ENCODE measurements at regions not wholly inside any gene's neighbourhood (a gene's known extent, or its start where the extent isn't known, plus 50 kb on each side); places are given as distances from the start of the nearest gene placed in this dataset.

DNA sequence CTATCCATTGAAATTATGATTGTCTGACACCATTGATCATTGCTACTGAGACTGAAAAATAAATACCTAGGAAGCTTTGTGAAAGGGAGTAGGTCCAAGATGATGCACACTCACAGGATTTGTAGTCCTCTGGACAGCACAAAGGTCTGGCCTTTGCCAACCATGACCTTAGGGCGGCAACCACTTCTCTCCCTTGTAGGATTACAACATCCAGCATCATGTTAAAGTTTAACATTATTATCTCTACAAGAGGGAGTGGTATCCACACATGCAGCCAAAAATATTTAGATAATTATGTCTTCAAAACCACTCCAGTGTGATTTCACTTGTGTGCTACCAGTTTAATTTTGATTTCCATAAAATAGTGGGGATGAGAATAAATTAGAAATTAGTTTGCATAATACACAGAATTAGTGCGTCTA is 51.1 kb upstream of the NHSL1 start:
- DNase-seq (ENCODE audit: low spot score) (peak; percentile 78), ATAC-seq (peak; percentile 85)

DNA sequence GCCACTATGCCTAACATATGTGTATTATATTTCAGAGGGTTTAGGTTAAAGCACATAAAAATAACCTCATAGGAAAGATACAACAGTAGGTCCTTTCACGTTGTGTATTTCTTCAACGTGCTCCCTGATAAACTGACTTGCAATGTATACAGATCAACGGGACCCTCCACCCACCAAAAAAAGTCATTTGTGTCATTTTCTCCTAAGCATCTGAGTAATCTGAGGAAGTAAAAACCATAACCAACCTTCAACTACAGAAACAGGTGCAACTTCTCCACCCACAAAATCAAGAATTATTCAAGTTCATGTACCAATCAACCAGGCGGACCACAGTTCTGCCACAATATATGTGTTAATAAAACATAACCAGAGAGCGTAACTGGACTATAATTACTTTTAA is 54.9 kb upstream of the NHSL1 start:
- no peak for ATAC-seq
- no peak for DNase-seq (ENCODE audit: low spot score)

DNA sequence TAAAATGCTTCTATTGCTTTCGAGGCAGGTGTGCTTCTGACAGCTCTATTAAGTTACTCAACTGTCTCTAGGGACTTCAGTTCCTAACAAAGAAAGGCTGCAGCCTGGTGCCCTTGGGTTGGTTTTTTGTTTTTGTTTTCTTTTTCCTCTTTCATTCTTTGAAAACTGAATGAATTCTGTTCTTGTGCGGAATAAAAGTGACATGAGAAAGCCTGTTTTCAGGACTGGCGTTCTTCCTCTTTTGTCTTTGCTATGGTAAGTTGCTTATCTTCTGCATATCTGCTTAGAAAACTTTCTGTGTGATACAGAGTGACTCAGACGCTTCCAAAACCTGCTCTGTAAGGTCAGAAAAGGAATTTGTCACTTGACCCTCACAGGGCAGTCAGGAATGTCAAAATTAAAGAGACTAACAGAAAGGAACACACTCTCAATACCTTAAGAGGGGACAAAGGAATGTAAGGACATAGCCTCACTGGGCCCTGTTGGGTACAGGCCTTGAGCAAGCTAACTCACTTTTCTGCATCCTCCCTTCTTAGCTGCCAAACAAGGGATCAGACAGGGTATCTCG is 56.2 kb upstream of the NHSL1 start:
- DNase-seq (ENCODE audit: low spot score), result no peak
- ATAC-seq, result peak; percentile 19

DNA sequence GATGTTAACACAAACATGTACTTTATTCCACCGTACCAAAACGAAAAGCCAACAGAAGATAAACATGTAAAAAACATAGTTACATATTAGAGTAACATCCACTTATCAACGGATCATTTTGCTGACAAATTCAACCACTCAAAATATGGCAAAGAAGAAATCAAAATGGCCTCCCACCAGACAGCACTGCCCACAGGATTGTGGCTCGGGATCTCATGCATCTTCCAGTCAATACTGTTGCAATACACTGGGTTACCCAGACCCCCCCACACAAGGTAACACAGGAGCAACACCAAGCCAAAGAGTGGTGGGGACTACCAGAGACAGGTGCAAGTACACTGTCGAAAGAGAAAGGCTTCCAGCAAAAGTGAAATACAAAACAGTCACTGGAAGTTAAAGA is 57.9 kb upstream of the NHSL1 start:
- peak; percentile 17 for ATAC-seq
- DNase-seq (ENCODE audit: low spot score), result no peak

DNA sequence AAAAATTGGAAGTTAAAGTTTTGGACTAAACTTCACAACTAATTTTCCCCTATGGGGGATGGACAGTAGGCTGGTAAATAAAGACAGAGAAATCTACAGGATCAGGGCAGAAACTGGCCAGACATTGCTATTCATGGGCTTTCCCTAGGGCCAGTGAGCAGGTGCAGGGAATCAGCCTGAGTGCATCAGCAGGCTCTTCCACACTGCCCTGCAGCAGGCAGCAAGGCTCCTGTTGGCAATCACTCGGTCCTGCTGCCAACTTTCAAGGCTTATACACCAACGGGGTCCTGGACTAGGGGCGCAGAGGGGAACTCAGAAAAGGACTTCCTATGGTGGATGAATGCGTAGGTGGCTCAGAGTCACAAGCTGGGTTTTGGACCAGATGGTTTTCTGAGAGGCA is 59.8 kb upstream of the NHSL1 start:
- ATAC-seq, result peak; percentile 18
- DNase-seq (ENCODE audit: low spot score), result no peak

DNA sequence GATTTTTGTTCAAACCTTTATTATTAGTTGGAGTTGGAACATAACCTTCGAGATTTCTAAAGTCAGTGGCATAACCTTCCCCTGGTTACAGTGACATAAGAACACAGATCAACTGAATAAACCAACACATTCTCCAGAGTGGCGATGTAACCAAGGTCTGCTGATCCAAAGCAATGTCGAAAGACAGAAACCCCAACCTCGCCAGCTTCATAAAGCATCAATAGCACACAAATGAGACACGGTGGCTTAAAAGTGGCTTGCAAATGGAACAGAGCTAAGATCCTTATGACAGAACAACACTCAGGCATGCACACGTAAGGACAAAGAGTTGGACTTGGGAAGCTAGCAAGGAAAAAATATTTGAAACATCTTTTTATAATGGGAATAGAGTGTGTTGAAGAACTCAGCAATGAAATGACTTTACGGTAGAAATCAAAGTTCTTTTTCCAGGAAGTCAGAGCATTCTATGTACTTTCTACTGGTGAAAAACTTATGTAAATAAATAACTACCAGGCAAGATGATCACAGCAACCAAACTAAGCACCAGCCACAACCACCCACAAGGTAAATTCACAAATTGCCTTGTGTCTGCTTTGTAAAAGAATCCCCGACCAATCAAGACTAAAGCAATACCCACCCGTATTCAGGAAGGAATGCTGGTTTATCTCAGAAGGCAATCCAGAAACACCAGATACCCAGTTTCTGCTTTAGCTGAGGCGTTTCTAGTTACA is 61.0 kb upstream of the NHSL1 start:
- ATAC-seq (peak; percentile 73), DNase-seq (ENCODE audit: low spot score) (no peak)

DNA sequence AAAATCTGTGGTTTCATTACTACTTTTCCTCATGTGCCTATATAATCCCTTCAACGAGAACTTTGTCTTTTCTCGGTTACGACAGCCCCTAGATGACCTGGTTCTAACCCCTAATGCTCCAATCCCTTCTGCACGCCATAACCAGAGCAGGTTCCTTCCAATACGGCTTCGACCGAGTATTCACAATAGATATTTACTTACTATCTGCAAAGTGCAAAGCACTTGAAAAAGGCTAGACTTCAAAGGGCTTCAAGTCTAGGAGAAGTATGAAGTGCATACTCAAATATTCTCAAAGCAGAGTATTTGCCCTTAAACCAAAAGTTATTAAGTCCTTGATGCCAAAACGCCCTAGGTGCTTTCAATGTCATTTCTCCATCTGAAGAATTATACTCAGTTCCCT is 63.4 kb upstream of the NHSL1 start:
- no peak for ATAC-seq
- no peak for DNase-seq (ENCODE audit: low spot score)

DNA sequence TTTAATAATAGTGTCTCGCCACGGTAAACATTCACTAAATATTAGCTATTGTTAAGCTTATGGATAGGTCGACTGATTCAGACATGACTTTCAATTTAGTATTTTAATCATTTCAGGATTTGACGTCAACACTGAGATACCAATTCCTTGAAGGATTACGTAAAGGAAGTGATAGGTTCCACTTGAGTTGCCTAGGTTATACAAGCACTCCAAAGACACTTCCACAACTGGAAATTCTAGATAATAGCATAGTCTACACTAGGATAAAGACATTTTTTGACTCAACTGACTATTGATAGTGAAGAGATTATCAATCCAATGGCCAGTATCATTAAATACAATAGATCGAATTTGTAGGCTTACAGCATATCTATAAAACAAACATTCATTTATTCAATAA is 63.9 kb upstream of the NHSL1 start:
- DNase-seq (ENCODE audit: low spot score) (no peak), ATAC-seq (no peak)

DNA sequence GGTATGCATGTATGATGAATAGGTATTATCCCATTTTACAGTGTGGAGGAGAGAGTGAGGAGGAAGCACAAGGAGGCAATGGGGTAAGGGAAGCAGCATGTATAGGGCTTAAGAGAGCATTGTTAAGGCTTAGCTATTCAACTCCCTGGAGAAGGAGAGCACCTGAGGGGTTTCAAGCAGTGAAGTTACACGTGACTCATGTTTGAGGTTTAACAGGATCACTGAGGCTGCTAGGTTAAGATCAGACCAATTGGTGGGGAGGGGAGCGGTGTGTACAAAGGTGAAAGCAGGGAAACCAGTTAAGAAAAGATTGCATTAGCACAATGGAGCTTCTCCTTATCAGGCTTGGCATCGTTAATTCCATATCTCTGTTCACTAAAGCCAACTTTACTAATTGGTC is 64.4 kb upstream of the NHSL1 start:
- no peak for DNase-seq (ENCODE audit: low spot score)
- no peak for ATAC-seq

DNA sequence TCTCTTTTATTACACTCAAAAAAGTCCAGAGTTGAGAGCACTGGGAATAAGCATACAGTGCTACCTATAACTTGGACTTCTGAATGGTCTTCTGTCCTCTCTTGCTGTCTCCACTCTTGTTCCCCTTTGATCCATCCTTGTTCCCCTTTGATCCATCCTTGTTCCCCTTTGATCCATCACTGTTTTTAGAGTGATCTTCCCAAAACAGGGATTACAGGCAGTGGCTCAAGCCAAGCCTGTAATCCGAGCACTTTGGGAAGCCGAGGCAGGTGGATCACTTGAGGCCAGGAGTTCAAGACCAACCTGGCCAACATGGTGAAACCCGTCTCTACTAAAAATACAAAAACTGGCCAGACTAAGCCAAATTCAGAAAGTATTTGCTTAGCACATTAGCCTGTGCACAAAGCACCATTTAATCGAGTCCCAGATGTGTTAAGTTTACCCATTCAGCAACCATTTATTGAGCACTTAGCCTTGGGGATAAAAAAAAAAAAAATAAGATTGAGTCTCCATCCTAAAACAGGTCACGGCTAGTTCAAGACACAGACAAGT is 65.0 kb upstream of the NHSL1 start:
- ATAC-seq, result no peak

DNA sequence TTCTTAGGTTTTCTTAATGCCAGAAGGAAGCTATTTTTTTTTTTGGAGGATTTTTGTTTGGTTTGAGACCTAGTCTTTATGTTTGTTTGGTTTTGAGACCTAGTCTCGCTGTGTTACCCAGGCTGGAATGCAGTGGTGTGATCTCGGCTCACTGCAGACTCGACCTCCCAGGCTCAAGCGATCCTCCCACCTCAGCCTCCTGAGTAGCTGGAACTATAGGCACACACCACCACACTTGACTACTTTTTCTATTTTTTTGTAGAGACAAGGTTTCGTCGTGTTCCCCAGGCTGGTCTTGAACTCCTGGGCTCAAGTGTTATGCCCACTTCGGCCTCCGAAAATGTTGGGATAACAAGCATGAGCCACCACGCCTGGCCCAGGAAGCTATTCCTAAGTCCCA is 67.8 kb upstream of the NHSL1 start:
- ATAC-seq (no peak), DNase-seq (ENCODE audit: low spot score) (no peak)

More for the DNA sequence above, 65.0 kb upstream of the NHSL1 start:
- DNase-seq (ENCODE audit: low spot score), result no peak

DNA sequence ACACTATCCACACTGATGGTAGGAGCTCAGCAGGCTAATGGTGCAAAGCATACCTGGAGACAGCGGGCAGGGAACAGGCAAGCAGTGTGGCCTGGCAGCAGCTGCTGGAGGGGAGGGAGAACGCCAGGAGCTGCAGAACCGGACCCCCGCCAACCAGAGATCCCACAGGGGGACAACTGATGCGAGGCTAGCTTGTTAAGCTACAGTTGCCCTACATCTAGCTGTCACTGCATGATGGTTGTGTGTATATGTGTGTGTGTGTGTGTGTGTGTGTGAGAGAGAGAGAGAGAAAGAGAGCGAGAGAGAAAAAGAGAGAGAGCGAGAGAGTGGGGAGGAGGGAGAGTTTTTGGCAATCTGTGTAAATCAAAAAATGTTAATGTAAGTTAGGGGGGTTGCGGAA is 69.7 kb upstream of the NHSL1 start:
- no peak for DNase-seq (ENCODE audit: low spot score)
- no peak for ATAC-seq

DNA sequence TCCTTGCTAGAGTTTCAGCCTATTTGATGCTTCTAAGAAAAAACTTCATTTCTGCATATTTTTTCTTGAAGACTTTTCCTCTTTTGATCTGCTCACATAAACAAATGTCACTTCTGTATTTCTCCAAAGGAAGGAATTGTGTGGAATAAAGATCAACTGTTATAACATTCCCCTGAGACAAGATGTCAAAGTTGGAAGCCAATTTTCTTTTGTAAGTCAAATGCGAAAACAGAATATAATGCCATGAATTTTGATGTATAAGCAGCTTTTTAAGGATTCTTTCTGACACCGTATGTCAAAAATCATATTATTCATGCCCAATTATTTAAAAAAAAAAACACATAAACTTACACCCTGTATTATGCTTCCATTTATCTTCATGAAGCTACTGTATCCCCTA is 70.3 kb upstream of the NHSL1 start:
- no peak for DNase-seq (ENCODE audit: low spot score)
- ATAC-seq, result no peak

DNA sequence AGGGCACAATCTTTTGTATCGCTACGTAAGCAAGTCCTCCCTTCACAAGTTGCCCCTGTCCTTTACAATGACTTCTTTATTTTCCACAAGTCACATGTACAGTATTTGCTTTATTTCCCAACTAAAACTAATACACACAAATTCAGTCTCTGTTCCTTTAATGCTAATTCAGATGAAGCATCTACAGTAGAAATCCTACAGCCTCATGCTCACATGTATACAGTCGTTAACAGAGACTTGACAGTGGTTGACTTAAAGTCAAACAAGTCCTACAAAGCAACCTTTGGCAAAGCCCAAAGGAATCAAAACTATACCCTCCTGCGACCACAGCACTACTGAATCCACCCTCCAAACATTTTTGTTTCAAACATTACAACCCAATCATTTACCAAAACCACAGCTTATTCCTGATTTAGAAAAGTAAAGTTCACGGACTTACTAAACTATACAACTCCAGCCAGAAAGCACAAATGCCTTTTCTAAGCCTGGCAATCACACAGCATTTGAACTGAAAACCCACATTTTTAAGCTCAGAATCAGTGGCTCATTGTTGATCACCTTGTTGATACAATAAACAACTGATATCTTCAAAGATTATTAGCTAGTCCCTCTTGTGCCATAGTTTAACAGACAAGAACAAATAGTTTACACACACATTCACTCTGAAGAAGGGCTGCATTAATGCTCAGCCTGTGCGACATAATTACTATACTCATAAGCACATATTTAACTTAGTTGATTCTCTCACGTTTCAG is 70.9 kb upstream of the NHSL1 start:
- ATAC-seq, result no peak
- DNase-seq (ENCODE audit: low spot score), result no peak

DNA sequence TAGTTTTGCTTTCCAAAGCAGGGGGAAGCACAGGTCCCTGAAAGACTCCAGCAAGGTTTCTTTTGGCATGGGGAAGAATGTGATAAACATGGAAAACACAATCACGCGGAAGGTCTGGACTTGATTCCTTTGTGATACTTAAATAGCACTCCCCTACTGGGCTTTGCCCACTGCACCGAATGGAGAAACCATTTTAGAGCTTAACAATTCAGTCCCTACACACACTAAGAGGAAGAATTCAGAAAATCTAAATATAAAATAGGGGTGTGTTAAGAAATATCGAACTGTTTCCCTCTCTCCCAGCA is 71.4 kb upstream of the NHSL1 start:
- ATAC-seq (no peak), DNase-seq (ENCODE audit: low spot score) (no peak)

DNA sequence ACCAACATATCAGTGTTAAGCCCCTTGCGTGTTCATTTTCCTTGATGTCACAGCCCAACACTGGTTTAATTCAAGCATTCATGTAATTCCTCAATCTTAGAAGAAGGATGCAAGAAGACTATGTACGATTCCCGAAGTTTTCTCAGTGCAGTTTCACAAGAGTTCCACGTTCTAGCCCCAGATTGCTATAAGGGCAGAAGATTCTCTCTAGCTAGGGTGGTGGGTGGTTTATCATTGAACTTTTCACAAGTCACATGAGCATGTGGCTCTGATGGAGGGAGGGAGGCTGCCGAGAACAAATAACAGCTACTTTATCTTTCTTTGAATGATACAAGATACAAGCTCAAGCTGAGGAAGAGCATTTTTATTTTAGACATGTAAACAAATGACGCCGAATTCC is 71.9 kb upstream of the NHSL1 start:
- no peak for ATAC-seq

DNA sequence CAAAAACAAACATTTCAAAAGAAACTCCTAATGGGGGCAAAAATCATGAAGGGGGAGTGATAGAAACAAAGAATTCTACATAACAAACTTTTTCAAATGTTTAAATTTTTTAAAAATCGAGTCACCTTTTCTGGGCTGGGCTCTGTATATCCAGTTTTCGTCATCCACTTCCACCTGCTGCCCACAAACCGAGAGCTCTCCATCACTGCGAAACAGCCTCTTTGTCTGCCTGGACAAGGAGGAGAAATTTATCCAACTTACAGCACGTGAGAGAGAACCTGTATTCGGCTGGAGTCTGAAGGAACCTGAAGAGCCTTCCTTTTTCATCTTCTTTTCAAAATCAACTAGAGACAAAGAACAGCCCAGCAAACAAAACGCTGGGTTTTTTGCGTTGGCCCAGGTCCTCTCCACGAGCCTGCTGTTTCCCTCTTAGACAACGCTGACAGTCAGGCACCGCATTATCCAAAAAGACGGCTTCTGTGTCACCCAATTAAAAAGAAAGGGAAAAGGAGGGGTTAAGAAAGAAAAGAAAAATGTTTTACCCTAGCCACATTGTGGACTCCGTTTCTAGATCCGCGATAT is 72.4 kb upstream of the NHSL1 start:
- ATAC-seq (no peak), DNase-seq (ENCODE audit: low spot score) (no peak)

More for the DNA sequence above, 71.9 kb upstream of the NHSL1 start:
- DNase-seq (ENCODE audit: low spot score), result no peak

DNA sequence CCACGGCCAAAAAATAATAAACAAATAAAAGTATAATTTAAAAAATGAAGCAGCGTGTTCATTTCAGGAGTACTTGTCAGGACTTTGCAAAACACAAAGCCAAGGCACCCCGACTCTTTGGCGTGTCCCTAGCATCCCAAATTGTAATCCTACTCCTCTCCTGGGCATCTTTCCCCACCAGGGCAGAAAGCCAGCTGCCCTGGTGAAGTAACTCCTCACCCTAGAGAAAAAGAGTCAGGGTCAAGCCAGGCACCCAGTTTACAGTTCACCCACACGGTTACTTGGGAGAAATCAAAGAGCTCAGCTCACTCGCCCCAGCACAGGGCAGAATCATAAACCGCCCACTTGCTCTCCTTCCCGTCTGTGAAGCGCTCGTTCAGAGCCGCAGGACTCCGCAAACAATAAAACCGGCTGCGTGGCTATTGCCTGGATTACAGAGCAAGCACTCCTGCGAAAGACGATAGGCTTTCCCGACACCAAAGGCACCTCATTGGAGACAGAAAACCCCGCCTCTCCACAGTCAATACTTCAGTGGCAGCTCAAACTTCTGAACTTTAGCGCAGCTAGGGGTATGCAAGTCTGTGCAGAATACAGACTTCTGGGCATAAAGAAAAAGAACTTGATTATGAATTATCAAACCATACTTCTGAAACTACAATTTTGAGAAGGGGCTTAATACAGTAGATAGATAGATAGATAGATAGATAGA is 73.0 kb upstream of the NHSL1 start:
- DNase-seq (ENCODE audit: low spot score) (peak; percentile 84), ATAC-seq (peak; percentile 95)

DNA sequence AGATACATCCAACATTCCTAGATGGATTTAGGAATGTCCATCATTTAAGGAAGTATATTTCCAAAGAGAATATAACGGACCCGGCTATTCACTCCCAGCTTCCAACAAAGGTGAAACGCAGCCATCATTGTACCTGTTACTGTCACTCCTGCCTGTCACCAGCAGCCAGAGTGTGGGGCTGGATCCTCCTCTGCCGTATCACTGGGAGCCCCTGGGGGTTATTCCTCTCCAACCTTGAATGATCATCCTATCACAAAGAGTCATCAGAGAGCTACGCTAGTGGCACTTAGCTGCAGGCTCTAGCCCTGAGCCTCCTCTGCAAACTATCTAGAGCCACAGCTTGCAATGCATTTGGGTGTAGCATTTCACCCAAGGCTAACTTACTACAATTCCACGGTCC is 73.6 kb upstream of the NHSL1 start:
- DNase-seq (ENCODE audit: low spot score) (no peak), ATAC-seq (no peak)

DNA sequence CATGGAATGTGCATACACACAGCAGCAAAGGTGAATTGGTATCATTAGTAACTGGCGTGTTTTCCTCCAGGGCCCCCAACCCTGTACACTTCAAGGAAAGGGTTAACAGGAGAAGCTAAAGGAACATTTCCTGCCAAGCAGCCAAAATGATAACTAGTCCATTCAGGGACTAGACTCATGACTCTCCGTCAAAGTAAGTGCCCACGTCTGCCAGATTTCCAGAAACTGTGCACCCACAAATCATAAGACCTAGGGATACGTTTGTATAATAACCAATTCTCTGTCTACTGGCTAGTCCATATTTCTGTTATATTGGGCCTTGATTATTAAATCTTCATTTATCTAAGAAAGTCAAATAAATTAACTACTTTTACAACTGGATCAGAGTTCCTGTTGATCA is 76.0 kb upstream of the NHSL1 start:
- ATAC-seq, result no peak
- DNase-seq (ENCODE audit: low spot score), result no peak

DNA sequence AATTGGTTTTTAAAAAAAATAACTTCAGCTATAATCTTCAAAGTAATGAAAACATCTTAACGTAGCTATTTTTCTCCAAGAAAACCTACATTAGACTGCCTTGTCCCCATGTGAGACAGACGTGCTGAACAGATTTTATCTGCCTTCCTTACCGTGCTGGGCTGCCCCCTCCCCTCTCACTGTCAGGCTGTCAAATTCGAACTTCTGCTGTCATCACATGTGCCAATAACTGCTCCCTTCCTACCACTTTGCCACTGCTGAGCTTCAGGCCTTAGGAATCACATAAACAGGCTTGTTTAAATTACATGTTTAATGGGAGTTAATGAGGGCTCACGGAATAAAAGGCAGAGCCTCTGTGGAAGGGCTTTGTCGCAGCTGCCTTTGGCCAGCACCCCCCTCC is 77.0 kb upstream of the NHSL1 start:
- ATAC-seq (no peak), DNase-seq (ENCODE audit: low spot score) (no peak)

Measured in left lobe of liver (tissue), 2 donors.